Thymus (tissue), 11 donors: ENCODE measurements at regions not wholly inside any gene's neighbourhood (a gene's known extent, or its start where the extent isn't known, plus 50 kb on each side); places are given as distances from the start of the nearest gene placed in this dataset.

Experiments
- DNase-seq, 9 donors: peaks; one replicate each; pipeline ENCODE4 v3.0.0-alpha.2; 2013; ENCODE audit warnings: low spot score in 9 of 9, low read depth in 6 of 9, missing footprints in 1 of 9
- H3K27ac ChIP-seq, 2 donors: one replicate each; pipeline ENCODE4 v1.5.1; 2013; ENCODE audit warnings: control low read depth in 1 of 2, low read depth in 1 of 2, low read length in 1 of 2, mild to moderate bottlenecking in 1 of 2, moderate library complexity in 1 of 2
- H3K27me3 ChIP-seq, 2 donors: one replicate each; pipeline ENCODE4 v1.5.1; 2013; ENCODE audit warnings: low read length in 1 of 2; ENCODE audit not compliant: control insufficient read depth in 2 of 2, insufficient read depth in 1 of 2
- H3K36me3 ChIP-seq, 2 donors: one replicate each; pipeline ENCODE4 v1.5.1; 2013; ENCODE audit warnings: low read length in 1 of 2, mild to moderate bottlenecking in 1 of 2, moderate library complexity in 1 of 2; ENCODE audit not compliant: control insufficient read depth in 2 of 2, insufficient read depth in 2 of 2
- H3K4me1 ChIP-seq, 2 donors: one replicate each; pipeline ENCODE4 v1.5.1; 2013; ENCODE audit warnings: low read length in 2 of 2; ENCODE audit not compliant: control insufficient read depth in 2 of 2, insufficient read depth in 2 of 2
- H3K4me3 ChIP-seq, 2 donors: one replicate each; pipeline ENCODE4 v1.5.1; 2013; ENCODE audit warnings: low read length in 2 of 2, control low read depth in 1 of 2, mild to moderate bottlenecking in 1 of 2
- H3K9me3 ChIP-seq, 2 donors: one replicate each; pipeline ENCODE4 v1.5.1; 2013; ENCODE audit warnings: low read length in 1 of 2, mild to moderate bottlenecking in 1 of 2; ENCODE audit not compliant: control insufficient read depth in 2 of 2, insufficient read depth in 1 of 2
- WGBS: extraction: QIAGEN DNeasy Blood & Tissue Kit; methylation state at CpG from one replicate; pipeline ENCODE4 v1.1.7; 2013; 5-methylcytosine and 5-hydroxymethylcytosine counted together
- donor health status: healthy.

DNA sequence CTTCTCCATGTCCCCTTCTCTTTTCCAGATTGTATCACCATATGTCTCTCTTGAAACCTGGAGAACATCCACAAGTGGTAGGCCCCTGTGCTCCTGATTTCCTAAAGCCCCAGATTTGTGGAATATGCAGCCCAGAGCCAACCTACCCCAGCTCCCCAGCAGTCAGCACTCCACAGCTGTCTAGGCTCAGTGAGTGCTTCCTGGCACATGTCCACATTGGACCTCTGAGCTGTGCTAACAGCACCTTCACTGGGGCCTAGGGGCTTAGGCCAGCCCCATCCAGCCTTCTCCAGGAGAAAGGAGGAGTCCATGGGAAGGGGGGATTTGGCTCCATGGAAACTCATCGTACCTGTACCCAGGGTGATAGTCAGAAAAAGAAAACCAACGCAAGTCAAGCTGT, 192.7 kb downstream of the FGFR2 start:
- no peak for DNase-seq
- H3K9me3 ChIP-seq: no peaks in the 10 kb centered on the region
- no peaks in the 10 kb centered on the region for H3K4me1 ChIP-seq
- H3K27me3 ChIP-seq: no peaks in the 10 kb centered on the region
- H3K4me3 ChIP-seq: no peak overlapping the region
- no peak overlapping the region for H3K27ac ChIP-seq
- H3K36me3 ChIP-seq: no peaks in the 10 kb centered on the region
- 94% methylated on average over 2 of the region's 2 CpGs for WGBS

DNA sequence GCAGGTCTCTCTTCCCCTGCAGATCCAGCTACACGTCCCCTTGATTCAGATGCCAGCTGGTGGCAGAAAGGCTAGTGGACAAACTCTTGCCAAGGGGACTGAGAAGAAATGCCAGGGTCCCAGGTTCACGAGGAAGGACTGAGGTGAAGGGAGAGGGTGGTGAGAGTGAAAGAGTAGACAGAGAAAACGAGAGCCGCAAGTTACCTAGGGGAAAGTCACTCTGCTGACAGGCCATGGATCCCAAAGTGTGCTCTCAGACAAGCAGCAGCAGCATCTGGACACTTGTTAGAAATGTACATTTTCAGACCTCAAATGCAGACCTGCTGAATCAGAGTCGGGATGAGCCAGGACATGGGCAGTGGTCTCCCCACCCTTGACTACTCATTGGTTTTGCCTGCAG, 192.3 kb downstream of the FGFR2 start:
- no peak for DNase-seq
- 91% methylated on average over 5 of the region's 5 CpGs for WGBS
- H3K4me1 ChIP-seq: no peaks in the 10 kb centered on the region
- no peak overlapping the region for H3K4me3 ChIP-seq
- H3K36me3 ChIP-seq: no peaks in the 10 kb centered on the region
- no peaks in the 10 kb centered on the region for H3K9me3 ChIP-seq
- H3K27me3 ChIP-seq: no peaks in the 10 kb centered on the region
- no peak overlapping the region for H3K27ac ChIP-seq

DNA sequence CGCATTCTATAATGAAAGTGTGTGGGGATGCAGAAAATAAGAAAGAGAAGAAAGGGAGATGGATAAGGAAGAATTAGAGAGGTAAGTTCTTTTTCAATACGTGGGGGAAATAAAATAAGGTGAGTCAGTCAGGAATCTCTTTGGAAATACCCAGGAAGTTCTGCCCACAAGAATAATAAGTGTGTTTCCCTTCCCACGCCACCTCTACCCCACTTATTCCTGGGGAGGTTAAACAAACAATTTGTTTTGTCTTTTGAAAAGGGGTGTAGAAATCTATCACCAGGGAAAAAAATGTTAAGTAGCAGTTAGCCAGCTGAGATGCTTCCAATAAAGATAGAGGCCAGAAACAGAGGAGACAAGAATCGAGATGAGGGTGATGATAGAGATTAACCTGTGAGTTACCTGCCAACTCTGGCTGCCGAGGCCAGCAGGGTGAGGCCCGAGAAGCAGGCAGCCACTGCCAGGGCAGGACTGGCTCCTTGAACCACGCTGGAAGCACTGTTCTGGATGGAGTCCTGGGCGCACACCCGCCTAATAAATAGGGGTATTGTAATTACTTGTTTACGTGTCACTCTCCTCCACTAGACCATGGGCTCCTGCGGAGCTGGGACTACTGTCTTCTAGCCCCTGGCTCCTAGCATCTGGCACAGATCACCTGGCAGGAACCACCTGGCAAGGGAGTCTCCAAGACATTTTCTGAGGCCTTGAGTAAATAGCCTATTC, 191.3 kb downstream of the FGFR2 start:
- DNase-seq: no peak
- WGBS: 78% methylated on average over 11 of the region's 11 CpGs
- Histone ChIP-seq H3K9me3 (no peaks in the 10 kb centered on the region), H3K27ac (no peak overlapping the region), H3K36me3 (no peaks in the 10 kb centered on the region), H3K4me3 (no peak overlapping the region), H3K4me1 (no peaks in the 10 kb centered on the region), H3K27me3 (no peaks in the 10 kb centered on the region)

DNA sequence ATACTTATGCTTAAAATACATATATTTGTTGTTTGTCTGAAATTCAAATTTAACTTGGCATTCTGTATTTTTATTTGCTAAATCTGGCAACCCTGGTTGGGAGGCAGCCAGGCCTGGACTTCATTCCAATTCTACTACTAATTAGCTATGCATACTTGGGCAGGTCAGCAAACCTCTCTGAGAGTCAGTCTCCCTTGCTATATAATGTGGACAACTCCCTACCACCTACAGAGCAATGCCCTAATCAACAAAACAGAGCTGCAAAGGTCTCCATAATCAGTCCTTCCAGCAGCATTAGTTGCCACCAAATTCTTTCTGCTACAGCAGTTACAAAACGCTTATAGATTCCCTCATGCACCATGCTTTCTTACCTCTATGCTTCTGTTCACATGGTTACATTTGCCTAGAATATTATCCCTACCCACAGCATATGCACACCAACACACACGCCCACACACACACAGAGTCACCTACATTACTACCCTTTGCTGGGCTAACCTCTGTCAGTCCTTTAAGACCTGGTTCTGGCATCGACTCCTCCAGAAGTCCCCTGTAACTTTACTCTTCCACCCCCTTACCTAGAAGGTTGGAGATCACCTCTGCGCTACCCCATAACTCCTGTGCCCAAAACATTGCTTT, 188.7 kb downstream of the FGFR2 start:
- Histone ChIP-seq H3K9me3 (no peaks in the 10 kb centered on the region), H3K4me3 (no peak overlapping the region), H3K27ac (no peak overlapping the region), H3K36me3 (no peaks in the 10 kb centered on the region), H3K4me1 (no peaks in the 10 kb centered on the region), H3K27me3 (no peaks in the 10 kb centered on the region)
- no peak for DNase-seq
- 89% methylated on average over 4 of the region's 4 CpGs for WGBS

DNA sequence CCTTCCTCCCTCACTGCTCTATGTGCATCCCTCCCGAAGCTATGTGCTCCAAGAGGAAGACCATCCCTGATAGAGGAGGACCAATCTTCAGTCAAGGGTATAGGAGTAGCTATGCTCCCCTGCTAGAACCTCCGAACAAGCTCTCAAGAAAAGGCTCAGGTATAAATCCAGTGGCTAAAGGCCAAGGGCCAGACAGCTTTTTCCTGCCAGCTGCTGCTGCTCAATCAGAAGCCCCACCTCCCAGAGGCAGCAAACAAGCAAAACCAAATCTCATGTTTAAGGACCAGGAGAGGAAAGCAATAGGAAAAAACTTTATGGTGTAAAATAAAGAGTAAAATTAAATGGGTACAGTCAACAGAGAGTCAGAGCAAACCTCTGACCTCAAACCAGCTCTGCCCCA, 187.2 kb downstream of the FGFR2 start:
- no peaks in the 10 kb centered on the region for H3K4me1 ChIP-seq
- H3K9me3 ChIP-seq: no peaks in the 10 kb centered on the region
- WGBS: 59% methylated on average over 2 of the region's 2 CpGs
- no peak for DNase-seq
- H3K4me3 ChIP-seq: no peak overlapping the region
- no peaks in the 10 kb centered on the region for H3K27me3 ChIP-seq
- H3K27ac ChIP-seq: no peak overlapping the region
- no peaks in the 10 kb centered on the region for H3K36me3 ChIP-seq

DNA sequence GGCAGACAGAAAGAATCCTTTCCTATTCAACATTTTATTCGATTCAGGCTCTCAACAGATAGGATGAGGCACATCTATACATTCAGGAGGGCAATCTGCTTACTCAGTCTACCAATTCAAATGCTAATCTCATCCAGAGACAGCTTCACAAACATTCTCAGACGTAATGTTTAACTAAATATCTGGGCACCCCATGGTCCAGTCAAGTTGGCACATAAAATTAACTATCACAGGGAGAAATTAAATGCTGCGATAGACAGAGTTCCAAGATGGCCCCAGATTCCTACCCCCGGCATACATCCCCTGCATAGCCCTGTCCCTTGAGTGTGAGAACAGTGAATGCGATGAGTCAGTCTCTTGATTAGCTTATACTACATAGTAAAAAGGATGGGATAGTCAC, 184.3 kb downstream of the FGFR2 start:
- Histone ChIP-seq H3K4me1 (no peaks in the 10 kb centered on the region), H3K27ac (no peak overlapping the region), H3K4me3 (no peak overlapping the region), H3K36me3 (no peaks in the 10 kb centered on the region), H3K27me3 (no peaks in the 10 kb centered on the region), H3K9me3 (no peaks in the 10 kb centered on the region)
- WGBS: 69% methylated on average over 5 of the region's 5 CpGs
- DNase-seq: no peak

DNA sequence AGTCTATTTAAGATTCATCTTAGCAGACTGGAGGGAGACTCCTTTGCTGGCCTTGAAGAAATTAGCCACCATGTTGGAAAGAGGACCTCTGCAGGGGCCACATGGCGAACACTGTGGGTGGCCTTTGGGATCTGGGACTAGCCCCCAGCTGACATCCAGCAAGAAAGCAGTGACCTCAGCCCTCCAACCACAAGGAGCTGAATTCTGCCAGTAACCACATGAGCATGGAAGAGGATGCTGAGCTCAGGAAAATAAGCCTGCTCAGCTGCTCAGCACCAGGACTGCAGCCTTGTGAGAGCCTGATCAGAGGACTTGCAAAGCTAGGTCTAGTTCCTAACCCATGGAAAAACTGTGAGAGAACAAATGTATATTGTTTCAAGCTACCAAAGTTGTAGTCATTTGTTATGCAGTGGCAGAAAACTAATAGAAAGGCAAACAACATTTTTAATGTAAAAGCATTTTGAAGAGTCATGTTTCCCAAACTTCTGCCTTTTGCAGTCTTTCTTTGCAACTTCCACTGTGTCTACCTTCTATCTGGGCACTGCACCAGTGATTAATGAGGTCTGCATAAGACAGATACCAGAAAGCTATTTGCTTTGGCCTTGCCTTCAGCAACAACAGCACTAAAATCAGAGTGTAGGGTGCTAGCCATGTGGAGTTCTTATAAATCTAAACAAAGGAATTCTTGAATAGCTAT, 183.7 kb downstream of the FGFR2 start:
- 91% methylated on average over 1 of the region's 1 CpG for WGBS
- no peak for DNase-seq
- no peaks in the 10 kb centered on the region for H3K4me1 ChIP-seq

DNA sequence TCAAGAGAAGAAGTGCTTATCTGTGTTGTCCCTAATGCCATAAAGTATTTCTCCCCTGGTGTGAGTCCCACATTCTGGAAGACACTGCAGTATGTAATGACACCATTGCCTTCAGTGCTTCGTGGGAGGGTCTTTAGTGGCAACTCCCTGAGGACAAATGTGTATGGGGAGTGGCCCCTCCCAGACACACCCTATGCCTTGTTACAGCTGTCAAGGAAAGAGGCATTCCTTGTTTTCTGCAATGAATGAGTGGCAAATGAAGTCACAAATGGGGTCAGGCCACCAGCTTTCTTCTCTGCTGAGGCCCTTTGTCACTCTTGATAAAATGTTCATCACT, 183.2 kb downstream of the FGFR2 start:
- Histone ChIP-seq H3K27ac (no peak overlapping the region), H3K4me3 (no peak overlapping the region), H3K9me3 (no peaks in the 10 kb centered on the region), H3K4me1 (no peaks in the 10 kb centered on the region), H3K36me3 (no peaks in the 10 kb centered on the region), H3K27me3 (no peaks in the 10 kb centered on the region)
- no peak for DNase-seq
- 85% methylated on average over 1 of the region's 1 CpG for WGBS

More for the DNA sequence above, 183.7 kb downstream of the FGFR2 start:
- Histone ChIP-seq H3K27me3 (no peaks in the 10 kb centered on the region), H3K4me3 (no peak overlapping the region), H3K9me3 (no peaks in the 10 kb centered on the region), H3K27ac (no peak overlapping the region), H3K36me3 (no peaks in the 10 kb centered on the region)

DNA sequence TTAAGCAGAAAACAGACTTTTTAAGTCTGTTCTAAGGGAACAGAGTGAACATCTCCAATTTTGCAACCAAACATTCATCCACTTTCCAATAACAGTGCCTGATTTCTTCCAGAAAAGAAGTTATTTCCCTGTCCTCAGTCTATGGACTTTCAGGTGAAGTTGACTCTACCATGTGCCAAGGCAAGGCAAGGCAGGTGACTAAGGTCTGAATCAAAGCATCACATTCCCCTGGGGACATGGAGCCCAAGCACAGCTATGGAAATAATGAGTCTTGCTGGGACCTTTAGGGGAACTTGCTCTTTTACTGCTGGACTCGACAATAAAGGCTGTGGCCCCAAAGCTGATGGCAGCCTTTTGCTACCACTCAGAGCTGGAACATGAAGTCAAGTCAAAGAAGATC, 182.2 kb downstream of the FGFR2 start:
- 93% methylated on average over 1 of the region's 1 CpG for WGBS
- no peaks in the 10 kb centered on the region for H3K36me3 ChIP-seq
- no peak for DNase-seq
- no peaks in the 10 kb centered on the region for H3K27me3 ChIP-seq
- H3K27ac ChIP-seq: no peak overlapping the region
- no peaks in the 10 kb centered on the region for H3K4me1 ChIP-seq
- no peak overlapping the region for H3K4me3 ChIP-seq
- H3K9me3 ChIP-seq: no peaks in the 10 kb centered on the region
